GM19397 (cell line): ENCODE measurements at regions not wholly inside any gene's neighbourhood (a gene's known extent, or its start where the extent isn't known, plus 50 kb on each side); places are given as distances from the start of the nearest gene placed in this dataset.
"Not testable (repeated sequence)": the region's sequence is repeated elsewhere in the genome, so short reads cannot be mapped to it uniquely, and the experiment has no call there.

Experiments
- ATAC-seq: cut with Tn5 transposase; IDR thresholded peaks from one replicate; pipeline ENCODE4 v1.9.1; 2021; ENCODE audit warnings: mild to moderate bottlenecking, moderate library complexity; ENCODE audit not compliant: unreplicated experiment

DNA sequence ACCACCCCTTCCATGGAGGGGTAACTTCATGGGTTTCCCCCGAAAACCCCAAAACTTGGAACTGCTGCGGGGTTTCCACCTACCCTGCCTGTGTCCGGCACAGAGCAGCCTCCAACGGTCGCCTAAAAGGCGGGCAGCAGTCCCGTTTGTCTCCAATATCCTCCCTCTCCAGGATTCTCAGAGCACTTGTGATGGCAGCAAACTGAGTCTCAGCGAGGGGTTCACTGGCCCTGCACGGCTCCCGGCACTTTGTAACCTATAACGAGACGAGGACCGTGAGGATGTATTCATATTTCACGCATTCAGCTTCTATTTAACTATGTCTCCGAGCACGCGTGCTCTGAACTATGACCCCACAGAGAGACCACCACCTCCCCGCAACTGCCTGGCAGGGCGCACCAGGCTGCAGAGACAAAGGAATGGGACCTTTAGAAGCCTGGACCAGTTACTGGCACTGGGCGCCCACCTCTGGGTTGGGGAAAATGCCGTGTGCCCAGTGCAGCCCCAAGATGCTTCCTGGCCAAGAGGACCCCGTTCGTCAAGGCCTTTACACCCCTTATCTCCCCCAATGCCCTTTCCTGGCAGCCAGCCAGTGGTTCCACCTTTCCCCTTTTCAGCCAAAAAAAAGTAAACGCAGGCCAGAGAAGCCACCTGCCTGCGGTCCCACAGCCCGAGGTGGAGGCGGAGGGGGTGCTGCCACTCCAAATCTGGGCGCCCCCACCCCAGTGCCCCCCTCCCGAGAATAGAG is 173.1 kb upstream of the RTL1 start:
- ATAC-seq = no peak

DNA sequence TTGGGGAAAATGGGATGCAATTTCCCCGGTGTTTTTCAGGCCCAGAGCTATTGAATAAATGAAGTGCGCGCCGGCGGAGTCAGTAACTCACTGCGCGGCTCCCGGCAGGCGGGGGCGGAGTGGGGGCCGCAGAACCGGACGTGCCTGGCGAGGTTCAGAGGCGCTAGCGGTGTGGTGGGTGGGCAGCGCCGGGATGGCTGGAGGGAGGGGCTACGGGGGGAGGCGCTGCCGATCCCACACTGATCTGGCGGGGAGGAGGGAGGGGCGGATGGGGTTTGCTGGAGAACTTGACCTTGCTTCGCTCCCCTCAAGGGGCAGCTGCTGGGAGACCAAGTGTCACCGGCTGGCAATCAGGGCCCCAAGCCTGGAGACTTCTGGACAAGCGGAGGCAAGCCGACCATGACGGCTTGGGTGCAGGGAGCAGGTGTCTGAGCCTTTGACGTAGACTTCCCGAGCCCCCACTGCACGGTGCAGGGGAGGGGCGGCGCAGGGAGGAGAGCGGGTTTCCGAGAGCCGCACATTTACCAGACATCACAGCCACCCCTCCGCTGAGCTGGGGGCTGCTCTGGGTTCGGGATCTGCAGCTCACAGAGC is 174.1 kb upstream of the RTL1 start:
- ATAC-seq = no peak

DNA sequence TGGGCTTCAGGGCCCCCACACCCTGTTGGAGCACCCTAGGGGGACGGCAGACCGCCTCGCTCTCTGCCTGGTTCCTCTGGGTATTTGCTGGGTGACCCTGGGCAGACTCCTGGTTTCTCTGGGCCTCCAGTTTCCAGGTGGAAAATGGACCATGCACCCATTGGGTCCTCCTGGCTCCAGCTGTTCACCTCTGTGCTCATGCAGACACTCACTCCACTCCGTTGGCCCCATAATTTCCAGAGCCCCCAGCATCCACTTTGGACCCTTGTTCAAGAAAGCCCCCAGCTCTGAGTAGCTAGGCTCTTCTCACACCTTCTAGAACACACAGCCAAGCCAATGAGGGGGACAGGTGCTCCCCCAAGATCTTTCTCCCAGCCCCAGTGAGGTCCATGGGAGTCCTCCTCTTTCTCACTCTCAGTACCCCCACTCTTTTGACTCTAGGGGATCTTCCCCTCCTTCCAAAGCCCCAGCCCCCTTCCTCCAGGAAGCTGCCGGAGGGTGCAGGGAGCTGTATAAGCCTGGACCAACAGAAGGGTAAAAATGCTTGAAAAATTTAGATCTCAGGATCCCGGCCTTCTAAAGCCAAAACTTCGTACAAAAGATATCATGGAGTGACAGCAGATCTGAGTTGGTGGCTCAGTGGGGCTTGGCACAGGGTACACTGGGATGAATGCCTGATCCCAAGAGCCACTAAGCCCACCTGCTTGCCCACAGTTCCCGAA is 174.8 kb upstream of the RTL1 start:
- no peak for ATAC-seq

DNA sequence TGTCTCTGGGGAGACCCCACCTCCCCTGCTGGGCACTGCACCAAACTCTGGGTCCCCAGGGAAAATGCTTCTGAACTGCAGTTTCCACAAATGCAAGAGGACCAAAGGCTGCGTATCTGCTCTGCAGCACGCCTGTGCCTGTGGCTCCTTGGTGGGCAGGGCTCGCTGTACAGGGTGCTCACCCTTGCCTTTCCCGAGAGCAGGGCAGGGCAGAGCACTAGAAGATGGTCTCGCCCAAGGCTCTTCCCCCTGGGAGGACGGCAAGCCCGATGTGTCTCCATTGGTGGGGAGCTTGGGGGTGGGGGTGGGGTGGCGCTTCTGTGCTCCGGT is 175.3 kb upstream of the RTL1 start:
- ATAC-seq = no peak

DNA sequence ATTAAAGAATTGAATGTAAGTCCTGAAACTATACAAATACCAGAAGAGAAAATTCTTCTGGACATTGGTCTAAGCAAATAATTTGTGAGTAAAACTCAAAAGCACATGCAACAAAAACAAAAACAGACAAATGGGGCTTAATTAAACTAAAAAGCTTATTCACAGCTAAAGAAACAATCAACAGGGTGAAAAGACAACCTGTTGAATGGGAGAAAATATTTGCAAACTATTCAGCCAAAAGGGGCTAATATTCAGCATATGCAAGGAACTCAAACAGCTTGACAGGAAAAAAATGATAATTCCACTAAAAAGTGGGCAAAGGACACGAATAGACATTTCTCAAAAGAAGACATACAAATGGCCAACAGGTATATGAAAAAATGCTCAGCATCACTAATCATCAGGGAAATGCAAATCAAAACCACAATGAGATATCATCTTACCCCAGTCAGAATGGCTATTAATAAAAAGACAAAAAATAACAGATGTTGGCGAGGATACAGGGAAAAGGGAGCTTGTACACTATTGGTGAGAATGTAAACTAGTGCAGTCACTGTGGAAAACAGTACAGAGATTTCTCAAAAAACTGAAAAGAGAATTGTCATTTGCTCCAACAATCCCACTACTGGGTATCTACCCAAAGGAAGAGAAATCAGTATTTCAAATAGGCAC is 177.5 kb upstream of the RTL1 start:
- ATAC-seq = no peak

DNA sequence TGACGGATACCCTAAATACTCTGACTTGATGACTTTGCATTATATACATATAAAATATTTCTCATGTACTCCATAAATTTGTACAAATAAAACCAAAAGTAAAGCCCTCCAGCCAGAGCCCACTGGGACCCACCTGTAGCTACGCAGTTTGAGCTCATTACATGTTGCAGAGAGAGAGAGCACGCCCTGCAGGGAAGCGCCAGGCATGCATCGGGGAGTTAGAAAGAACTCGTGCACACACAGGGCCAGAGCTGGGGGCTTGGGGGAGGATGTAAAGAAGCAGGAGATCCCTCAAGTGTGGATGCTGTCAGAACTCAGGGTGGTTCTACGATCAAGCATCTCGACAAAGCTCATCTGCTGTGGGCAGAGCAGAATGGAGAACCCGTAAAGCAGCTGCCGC is 178.5 kb upstream of the RTL1 start:
- no peak for ATAC-seq

DNA sequence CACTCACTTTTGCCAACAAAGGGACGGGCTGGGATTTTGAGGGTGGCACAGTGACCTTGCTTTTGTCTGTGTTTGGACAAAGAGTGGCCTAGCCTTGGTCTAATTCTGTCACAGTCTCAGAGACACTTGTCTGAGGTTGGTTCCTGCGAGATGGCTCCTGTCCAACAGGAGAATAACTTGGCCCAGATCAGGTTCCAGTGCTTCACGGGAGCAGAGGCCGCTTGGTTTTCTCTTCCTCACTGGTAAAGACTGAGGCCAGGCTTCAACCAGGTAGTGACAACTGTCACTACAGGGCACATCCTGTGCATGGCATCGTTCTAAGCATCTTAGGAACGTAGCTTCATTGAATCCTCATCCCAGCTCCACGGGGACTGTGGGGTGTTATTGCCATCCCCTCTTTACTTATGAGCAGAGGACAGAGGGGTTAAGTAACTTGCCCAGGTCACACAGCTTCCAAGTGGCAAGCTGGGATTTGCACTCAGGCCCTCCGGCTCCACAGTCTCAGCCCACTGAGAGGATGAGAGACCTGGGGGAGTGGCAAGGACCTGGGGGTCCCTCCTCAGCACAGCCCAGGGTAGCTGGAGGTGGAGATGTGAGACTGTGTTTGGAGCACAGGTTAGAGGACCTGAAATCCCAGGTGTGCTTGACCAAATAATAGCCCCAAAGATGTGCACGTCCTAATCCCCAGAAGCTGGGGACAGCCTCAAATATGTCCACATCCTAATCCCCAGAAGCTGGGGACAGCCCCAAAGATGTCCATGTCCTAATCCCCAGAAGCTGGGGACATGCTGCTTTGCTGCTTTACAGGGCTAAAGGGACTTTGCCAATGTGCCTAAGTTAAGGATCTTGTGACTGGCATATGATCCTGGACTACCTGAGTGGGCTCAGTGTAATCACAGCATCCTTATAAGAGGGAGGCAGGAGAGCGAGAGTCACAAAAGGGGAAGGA is 179.2 kb upstream of the RTL1 start:
- no peak for ATAC-seq

DNA sequence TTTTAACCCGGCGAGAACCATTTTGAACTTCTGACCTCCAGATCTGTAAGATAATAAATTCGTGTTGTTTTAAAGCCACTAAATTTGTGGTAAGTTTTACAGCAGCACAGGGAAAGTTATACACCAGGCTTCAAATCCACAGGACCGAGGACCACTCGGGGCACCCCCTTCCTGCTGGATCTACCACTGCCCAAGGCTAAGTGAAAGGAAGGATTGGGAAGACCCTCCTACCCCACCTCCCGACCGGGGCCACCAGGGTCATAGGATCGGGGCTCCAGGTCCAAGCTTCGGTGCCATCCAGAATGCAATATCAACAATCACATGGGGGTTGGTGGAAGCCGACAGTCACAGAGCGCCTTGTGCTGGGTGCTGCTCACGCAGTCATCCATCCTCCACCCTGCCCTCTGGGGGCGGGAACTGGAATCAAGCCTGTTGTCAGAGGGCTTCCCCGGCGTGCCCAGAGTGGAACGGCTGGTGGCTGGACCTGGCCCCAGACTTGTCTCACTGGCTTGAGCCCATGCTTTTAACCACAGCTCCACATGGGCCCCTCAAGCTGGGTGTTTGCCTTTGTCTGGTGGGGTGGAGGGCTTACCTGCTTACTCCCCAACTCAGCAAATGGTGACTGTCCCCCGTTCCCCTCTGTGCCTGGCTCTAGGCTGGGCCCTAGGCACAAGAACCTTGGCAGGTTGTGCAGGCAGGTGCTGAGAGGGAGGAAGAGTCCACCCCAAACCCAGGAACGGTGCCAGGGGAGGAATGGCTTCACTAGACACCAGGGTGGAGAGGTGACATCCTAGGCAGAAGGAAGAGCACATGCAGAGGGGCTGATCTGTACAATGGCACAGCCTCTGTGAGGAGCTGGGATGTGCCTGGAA is 180.3 kb upstream of the RTL1 start:
- no peak for ATAC-seq

DNA sequence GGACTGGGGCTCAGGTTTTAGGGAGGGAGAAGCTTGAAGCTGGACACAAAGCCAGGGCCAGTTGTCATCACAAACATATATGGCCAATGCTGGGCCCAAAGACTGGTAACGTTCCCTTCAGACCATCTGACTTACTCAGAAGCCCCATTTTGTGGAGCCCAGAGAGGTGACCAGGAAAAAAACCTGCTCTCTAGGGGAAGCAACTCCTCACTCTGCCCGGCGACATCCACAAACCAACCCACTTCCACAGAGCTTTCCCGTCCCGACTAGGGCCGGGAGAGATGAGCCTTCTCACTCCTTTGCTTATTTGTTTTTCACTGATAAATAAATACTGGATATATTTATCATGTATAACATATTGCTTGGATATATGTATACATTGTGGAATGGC is 180.9 kb upstream of the RTL1 start:
- no peak for ATAC-seq

DNA sequence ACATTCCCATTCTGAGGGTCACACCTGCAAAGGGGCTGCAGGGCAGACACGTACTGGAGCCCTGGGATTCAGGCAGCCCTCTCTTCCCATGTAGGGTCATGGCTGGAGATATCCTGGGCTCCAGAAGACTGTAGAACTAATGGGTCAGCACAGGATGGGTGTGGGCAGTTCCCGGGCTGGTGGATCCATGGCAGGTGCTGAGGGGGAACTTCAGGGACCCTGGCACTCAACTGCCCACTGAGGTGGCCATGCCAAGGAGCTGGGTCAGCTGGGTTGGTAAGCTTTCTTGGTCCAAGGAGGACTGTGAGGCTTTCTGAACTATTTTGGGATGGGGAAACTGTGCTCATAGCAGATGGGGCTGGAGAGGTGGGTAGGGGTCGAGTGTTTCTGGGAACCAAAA is 183.4 kb upstream of the RTL1 start:
- no peak for ATAC-seq

DNA sequence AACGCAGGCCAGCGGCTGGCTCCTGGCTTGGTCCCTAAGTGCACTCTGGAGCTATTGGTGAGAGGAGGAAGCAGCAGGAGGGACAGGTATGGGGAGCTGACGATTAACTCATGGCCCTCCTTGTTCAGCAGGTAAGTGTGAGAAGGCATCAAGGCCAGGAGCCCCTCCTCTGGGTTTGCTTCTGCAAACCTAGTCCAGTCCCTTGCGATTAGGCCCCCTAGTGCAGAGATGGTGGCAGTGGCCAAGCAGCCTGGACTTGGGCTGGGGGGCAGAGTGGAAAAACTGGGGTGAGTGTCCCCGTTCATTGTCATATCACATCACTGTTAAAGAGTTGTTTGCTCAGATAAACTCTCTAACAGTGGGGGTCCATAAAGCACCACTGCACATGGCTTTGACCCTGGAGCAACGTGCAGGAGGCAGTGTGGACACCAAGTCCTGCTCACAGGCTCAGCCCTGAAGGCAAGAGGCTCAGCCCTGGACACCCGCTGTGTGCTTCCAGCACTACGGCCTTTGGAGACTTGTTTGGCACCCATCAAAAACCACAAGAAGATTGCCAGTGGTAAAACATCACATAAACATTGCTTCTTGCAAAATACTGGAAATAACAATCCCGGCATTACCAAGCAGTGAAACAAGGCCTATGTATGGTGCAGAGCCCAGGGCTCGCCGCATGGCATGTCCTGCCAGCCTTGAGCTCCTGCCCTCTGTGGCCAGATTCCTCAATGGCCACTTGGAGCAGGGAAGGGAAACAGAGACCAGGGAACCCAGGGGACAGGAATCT is 184.3 kb upstream of the RTL1 start:
- ATAC-seq = no peak

DNA sequence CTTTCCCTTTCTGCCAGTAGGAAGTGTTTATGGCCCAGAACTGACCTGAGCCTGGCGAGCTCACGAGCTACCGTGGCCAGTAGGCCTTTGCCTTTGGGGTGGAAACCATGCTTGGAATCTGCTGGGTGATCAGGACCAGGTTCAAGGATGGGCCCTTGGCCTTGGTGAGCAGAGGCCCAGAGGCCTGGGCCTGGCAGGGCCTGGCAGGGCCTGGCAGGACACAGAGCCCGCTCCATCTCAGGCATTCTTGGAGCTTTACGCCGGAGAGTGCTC is 184.8 kb upstream of the RTL1 start:
- ATAC-seq = no peak

DNA sequence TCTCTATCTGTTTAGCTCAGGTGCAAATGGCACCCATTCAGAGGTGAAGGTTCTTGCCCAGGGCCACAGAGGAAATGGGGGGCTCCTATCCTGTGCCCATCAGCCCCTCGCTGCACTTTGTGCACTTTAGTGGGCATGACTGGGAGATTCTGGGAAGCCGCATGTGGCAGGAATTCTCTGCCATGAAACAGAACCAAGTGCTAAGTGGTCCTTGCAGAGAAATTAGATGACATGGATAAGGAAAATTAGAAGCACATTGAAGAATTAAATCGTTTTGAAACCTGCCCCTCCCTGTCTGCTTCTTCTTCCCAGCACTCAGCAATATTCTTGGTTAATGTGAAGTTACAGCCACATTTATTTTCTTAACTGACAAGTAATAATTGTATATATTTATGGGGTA is 185.2 kb upstream of the RTL1 start:
- no peak for ATAC-seq

DNA sequence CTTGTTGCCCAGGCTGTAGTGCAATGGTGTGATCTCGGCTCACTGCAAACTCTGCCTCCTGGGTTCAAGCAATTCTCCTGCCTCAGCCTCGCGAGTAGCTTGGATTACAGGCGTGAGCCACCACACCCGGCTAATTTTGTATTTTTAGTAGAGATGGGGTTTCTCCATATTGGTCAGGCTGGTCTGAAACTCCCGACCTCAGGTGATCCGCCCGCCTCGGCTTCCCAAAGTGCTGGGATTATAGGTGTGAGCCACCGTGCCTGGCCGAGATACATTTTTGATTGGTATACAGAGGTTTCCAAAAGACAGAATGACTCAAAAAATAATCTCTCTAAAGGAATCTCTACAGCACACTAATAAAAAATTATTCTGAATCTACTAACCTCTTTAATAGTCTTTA is 187.0 kb upstream of the RTL1 start:
- not testable (repeated sequence) for ATAC-seq

DNA sequence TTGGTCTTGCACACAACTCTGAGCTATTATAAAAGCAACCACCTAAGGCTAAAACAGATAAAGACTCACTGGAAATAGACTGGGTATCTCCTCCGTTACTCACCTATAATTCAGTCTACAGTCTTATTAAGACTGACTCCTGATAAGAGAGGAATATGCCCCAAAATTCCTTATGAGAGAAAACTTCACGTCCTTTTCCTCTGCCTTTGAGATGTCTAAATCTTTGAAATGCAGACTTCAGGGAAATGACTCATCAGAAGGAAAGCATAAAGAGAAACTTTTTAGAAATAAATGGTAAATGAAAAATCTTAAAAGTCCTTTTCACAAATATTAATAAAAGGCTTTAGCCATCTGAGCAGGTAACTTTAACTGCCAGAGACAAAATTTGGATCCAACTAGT is 187.5 kb upstream of the RTL1 start:
- no peak for ATAC-seq

DNA sequence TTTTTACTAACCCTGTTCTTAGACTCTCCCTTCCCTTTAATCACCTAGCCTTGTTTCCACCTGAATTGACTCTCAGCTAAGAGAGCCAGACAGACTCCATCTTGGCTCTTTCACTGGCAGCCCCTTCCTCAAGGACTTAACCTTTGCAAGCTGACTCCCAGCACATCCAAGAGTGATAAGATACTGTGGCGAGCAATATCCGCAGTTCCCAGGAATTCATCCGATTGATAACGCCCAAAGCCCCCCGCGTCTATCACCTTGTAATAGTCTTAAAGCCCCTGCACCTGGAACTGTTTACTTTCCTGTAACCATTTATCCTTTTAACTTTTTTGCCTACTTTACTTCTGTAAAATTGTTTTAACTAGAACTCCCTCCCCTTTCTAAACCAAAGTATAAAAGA is 191.4 kb upstream of the RTL1 start:
- not testable (repeated sequence) for ATAC-seq

DNA sequence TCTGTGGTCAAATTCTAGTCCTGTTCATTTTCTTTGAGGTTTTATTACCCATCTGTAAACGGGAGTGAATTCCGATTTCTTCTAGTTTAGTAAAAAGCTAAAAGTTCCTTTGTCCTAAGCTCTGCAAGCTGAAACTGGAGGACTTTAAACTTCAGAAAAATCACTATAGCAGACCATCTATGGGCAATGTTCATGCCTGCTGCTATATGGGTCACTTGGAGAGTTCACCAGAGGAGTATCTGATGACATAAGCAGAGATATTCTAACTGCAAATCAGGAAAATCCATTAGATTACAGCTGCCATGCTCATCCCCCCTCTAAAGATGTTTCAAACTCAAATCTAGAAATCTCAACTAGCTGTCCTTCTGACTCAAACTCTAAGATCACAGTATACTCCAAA is 193.0 kb upstream of the RTL1 start:
- ATAC-seq = no peak

DNA sequence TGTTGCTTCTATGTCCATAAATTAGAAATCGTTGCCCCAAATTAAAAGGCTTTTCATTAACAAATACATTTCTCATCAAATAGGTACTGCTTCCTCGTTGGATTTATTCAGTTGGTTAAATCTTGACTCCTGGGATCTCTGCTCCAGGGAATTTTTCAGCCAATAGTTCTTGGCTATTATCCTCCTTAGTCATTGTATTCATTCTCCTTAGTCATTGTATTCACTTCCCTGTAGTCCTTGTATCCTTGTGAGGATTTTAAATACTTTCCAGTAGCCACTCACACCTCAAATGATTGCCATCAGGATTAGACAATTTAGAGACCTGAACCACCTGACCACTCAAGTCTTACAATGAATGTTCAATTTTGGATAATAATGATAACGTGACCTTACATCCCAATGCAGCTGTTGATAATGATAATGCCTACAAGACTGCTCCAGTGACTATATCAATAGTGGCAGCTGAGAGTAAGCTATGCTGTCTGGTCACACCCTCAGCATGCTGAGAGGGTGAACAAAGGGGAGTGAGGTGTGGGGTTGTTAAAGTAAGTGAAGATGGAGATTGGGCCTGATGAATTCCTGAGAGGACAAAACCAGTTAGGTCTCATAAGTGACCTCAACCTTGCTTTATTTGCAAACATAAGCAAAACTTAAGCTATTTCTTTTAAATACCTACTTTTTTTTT is 193.7 kb upstream of the RTL1 start:
- no peak for ATAC-seq

DNA sequence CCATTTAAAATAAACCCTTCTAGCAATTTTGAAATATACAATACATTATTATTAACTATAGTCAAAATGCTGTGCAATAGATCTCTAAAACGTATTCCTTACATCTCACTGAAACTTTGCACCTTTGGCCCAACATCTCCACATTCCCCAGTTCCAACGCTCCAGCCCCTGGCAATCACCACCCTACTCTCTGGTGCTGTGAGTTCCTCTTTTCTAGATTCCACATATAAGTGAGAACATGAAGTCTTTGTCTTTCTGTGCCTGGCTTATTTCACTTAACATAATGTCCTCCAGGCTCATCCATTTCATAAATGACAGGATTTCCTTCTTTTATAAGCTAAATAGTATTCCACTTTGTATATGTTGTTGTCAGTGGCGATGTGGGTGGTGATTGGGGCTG is 194.7 kb upstream of the RTL1 start:
- no peak for ATAC-seq
